ENCODE measurements at regions not wholly inside any gene's neighbourhood (a gene's known extent, or its start where the extent isn't known, plus 50 kb on each side); places are given as distances from the start of the nearest gene placed in this dataset.

DNA sequence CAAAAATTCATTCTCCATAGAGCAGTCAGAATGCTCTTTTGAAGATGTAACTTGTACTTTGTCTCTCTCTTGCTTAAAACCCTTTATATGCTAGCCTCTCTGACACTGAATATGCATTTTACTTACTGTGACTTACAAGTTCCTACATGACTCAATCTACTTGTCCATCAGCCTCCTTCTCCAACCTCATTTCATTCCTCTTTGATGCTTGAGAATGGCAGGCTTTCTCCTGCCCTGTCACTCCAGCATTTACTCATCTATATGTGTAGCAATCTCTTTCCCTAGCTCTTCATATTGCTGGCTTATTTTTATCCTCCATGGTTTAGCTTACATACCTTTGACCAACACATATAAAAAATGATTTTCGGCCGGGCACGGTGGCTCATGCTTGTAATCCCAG is 561.9 kb downstream of the CCER1 start:
- TF ChIP-seq CTCF (conservative IDR thresholded peaks at IDR 0.05 in 1 of 2, IDR thresholded peaks at IDR 0.05 in 1 of 2; ENCODE audit: extremely low read depth in 1 of 2, insufficient read depth in 1 of 2, low read depth in 1 of 2, low read length in 2 of 2) (no peak), EZH2 (IDR thresholded peaks at IDR 0.05; ENCODE audit: borderline replicate concordance, low read length) (no peak)
